ENCODE measurements at regions not wholly inside any gene's neighbourhood (a gene's known extent, or its start where the extent isn't known, plus 50 kb on each side); places are given as distances from the start of the nearest gene placed in this dataset.

- DNase-seq (ENCODE audit: low spot score): no peak
- in situ Hi-C loops (cut with MboI; ENCODE audit: low pct_unique_long_range_greater_than_20kb, low sequenced_read_pairs, unreplicated experiment): no loop called here
- TF ChIP-seq, protein P1, sequence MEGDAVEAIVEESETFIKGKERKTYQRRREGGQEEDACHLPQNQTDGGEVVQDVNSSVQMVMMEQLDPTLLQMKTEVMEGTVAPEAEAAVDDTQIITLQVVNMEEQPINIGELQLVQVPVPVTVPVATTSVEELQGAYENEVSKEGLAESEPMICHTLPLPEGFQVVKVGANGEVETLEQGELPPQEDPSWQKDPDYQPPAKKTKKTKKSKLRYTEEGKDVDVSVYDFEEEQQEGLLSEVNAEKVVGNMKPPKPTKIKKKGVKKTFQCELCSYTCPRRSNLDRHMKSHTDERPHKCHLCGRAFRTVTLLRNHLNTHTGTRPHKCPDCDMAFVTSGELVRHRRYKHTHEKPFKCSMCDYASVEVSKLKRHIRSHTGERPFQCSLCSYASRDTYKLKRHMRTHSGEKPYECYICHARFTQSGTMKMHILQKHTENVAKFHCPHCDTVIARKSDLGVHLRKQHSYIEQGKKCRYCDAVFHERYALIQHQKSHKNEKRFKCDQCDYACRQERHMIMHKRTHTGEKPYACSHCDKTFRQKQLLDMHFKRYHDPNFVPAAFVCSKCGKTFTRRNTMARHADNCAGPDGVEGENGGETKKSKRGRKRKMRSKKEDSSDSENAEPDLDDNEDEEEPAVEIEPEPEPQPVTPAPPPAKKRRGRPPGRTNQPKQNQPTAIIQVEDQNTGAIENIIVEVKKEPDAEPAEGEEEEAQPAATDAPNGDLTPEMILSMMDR (IDR thresholded peaks at IDR 0.05; ENCODE audit: extremely low read depth, insufficient read depth, missing control alignments): no peak
These were observed 105.9 kb upstream of the LNX1 start for GRCh38 chr4:53697016-53697685.

- TF ChIP-seq, protein P1 (IDR thresholded peaks at IDR 0.05; ENCODE audit: extremely low read depth, insufficient read depth, missing control alignments): no peak
- in situ Hi-C loops (cut with MboI; ENCODE audit: low pct_unique_long_range_greater_than_20kb, low sequenced_read_pairs, unreplicated experiment): no loop called here
- DNase-seq (ENCODE audit: low spot score): no peak
These were observed 104.5 kb upstream of the LNX1 start for GRCh38 chr4:53695540-53696463.

- TF ChIP-seq, protein P1 (IDR thresholded peaks at IDR 0.05; ENCODE audit: extremely low read depth, insufficient read depth, missing control alignments): no peak
- DNase-seq (ENCODE audit: low spot score): no peak
- in situ Hi-C loops (cut with MboI; ENCODE audit: low pct_unique_long_range_greater_than_20kb, low sequenced_read_pairs, unreplicated experiment): no loop called here
These were observed 103.4 kb upstream of the LNX1 start for GRCh38 chr4:53694666-53695065.

DNA sequence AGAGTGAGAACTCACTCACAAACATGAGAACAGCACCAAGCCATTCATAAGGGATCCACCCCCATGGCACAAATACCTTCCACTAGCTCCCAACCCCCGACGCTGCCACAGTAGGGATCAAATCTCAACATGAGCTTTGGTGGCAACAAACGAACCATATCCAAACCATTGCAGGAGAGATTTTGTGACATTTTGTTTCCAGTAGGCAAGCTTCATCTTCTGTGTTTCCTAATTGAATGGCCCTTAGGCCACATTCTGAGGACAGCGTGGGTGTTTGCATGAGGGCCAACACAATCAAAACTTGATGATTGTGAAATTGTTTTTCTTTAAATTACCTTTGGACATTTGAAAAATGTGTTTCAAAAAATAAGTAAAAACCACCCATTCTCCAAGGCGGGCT lies 102.6 kb upstream of the LNX1 start:
- no peak for DNase-seq (ENCODE audit: low spot score)
- TF ChIP-seq, protein P1 (IDR thresholded peaks at IDR 0.05; ENCODE audit: extremely low read depth, insufficient read depth, missing control alignments): no peak
- in situ Hi-C loops (cut with MboI; ENCODE audit: low pct_unique_long_range_greater_than_20kb, low sequenced_read_pairs, unreplicated experiment): no loop called here

DNA sequence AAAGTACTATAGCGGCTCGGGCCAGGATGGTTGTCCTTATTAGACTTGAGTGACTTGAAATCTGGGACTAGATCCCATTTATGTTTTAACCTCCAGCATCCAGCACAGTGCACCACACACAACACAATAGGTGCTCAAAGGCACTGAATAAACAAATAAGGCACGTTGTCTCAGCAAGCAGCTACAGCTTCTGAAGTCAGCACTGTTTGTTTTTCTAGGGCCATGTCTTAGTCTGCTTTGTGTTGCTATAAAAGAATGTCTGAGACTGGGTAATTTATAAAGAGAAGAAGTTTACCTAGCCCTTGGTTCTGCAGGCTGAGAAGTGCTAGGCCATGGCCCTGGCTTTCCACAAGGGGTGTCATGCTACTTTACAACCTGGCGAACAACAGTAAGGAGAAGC lies 102.1 kb upstream of the LNX1 start:
- in situ Hi-C loops (cut with MboI; ENCODE audit: low pct_unique_long_range_greater_than_20kb, low sequenced_read_pairs, unreplicated experiment): no loop called here
- TF ChIP-seq, protein P1 (IDR thresholded peaks at IDR 0.05; ENCODE audit: extremely low read depth, insufficient read depth, missing control alignments): no peak
- DNase-seq (ENCODE audit: low spot score): no peak

- in situ Hi-C loops (cut with MboI; ENCODE audit: low pct_unique_long_range_greater_than_20kb, low sequenced_read_pairs, unreplicated experiment): no loop called here
- DNase-seq (ENCODE audit: low spot score): peak; percentile 9
- TF ChIP-seq, protein P1 (IDR thresholded peaks at IDR 0.05; ENCODE audit: extremely low read depth, insufficient read depth, missing control alignments): no peak
These were observed 97.0 kb upstream of the LNX1 start for GRCh38 chr4:53688186-53688790.
